AG10803 (cell line): ENCODE measurements at regions not wholly inside any gene's neighbourhood (a gene's known extent, or its start where the extent isn't known, plus 50 kb on each side); places are given as distances from the start of the nearest gene placed in this dataset.

Source experiments
- DNase-seq: peaks from one replicate; pipeline ENCODE4 v3.0.0; 2010; ENCODE audit warnings: low read depth
- H3K4me3 ChIP-seq: 2 replicates; pipeline ENCODE4 v1.5.1; 2011; ENCODE audit warnings: mild to moderate bottlenecking, low read length, control low read depth
- CTCF ChIP-seq: conservative IDR thresholded peaks from 2 replicates; pipeline ENCODE4 v1.5.1; 2011; ENCODE audit warnings: mild to moderate bottlenecking, low read length, control low read depth, inconsistent platforms

- peak overlapping the region; percentile 37 for H3K4me3 ChIP-seq
- DNase-seq = no peak
- no peak for TF ChIP-seq CTCF
Observed at GRCh38 chr9:127558581-127559246, 53.4 kb upstream of the STXBP1 start.

GRCh38 chr9:127559247-127559680 lies 52.8 kb upstream of the STXBP1 start:
- no peak overlapping the region for H3K4me3 ChIP-seq
- no peak for TF ChIP-seq CTCF

GRCh38 chr9:127561491-127562278 lies 50.4 kb upstream of the STXBP1 start:
- no peak for TF ChIP-seq CTCF
- peak; percentile 99 for DNase-seq
- H3K4me3 ChIP-seq = peak overlapping the region; percentile 37

More at GRCh38 chr9:127559247-127559680, 52.8 kb upstream of the STXBP1 start:
- DNase-seq = no peak
